H9 (cell line): ENCODE measurements at regions not wholly inside any gene's neighbourhood (a gene's known extent, or its start where the extent isn't known, plus 50 kb on each side); places are given as distances from the start of the nearest gene placed in this dataset.

Experiments
- DNase-seq: peaks from one replicate; pipeline ENCODE4 v3.0.0-alpha.2; 2017
- H2AFZ ChIP-seq: one replicate; pipeline ENCODE4 v1.6.1; 2013; ENCODE audit warnings: mild to moderate bottlenecking, low read length, control low read depth, moderate library complexity
- H2AK5ac ChIP-seq: 2 replicates; pipeline ENCODE4 v1.6.1; 2013; ENCODE audit warnings: low read length, control low read depth, mixed read lengths; ENCODE audit not compliant: insufficient read length
- H2BK120ac ChIP-seq: one replicate; pipeline ENCODE4 v1.6.1; 2013; ENCODE audit warnings: low read depth, mild to moderate bottlenecking, low read length, control low read depth, inconsistent platforms; ENCODE audit not compliant: poor library complexity, severe bottlenecking
- H2BK12ac ChIP-seq: 2 replicates; pipeline ENCODE4 v1.6.1; 2013; ENCODE audit warnings: low read length, control low read depth, mixed read lengths, low read depth; ENCODE audit not compliant: insufficient read length
- H2BK15ac ChIP-seq: 2 replicates; pipeline ENCODE4 v1.6.1; 2013; ENCODE audit warnings: low read depth, low read length, control low read depth
- H2BK20ac ChIP-seq: one replicate; pipeline ENCODE4 v1.6.1; 2013; ENCODE audit warnings: low read depth, mild to moderate bottlenecking, low read length, control low read depth, inconsistent platforms; ENCODE audit not compliant: poor library complexity, severe bottlenecking
- H2BK5ac ChIP-seq: 2 replicates; pipeline ENCODE4 v1.6.1; 2013; ENCODE audit warnings: low read length, control low read depth, mixed read lengths; ENCODE audit not compliant: insufficient read length
- H3K14ac ChIP-seq: 2 replicates; pipeline ENCODE4 v1.6.1; 2013; ENCODE audit warnings: low read length, control low read depth; ENCODE audit not compliant: insufficient read depth
- H3K18ac ChIP-seq: 2 replicates; pipeline ENCODE4 v1.6.1; 2013; ENCODE audit warnings: low read depth, mild to moderate bottlenecking, mixed read lengths, low read length, control low read depth; ENCODE audit not compliant: insufficient read length
- H3K23ac ChIP-seq: 2 replicates; pipeline ENCODE4 v1.6.1; 2013; ENCODE audit warnings: low read length, control low read depth, mixed read lengths, low read depth; ENCODE audit not compliant: insufficient read length
- H3K23me2 ChIP-seq: 2 replicates; pipeline ENCODE4 v1.6.1; 2013; ENCODE audit warnings: low read depth, mild to moderate bottlenecking, mixed read lengths, low read length, control low read depth; ENCODE audit not compliant: insufficient read length, poor library complexity, severe bottlenecking
- H3K27ac ChIP-seq: 2 replicates; pipeline ENCODE4 v1.5.1; 2013; ENCODE audit warnings: low read length, control low read depth, mixed read lengths, low read depth; ENCODE audit not compliant: insufficient read length
- H3K27me3 ChIP-seq: 2 replicates; pipeline ENCODE4 v1.6.1; 2013; ENCODE audit warnings: low read length, control low read depth, inconsistent platforms; ENCODE audit not compliant: insufficient read depth
- H3K4ac ChIP-seq: 2 replicates; pipeline ENCODE4 v1.6.1; 2013; ENCODE audit warnings: low read depth, mild to moderate bottlenecking, control low read depth, inconsistent platforms, low read length, moderate library complexity
- H3K4me1 ChIP-seq: 2 replicates; pipeline ENCODE4 v1.6.1; 2013; ENCODE audit warnings: low read length, control low read depth, inconsistent platforms; ENCODE audit not compliant: insufficient read depth
- H3K4me2 ChIP-seq: 2 replicates; pipeline ENCODE4 v1.6.1; 2013; ENCODE audit warnings: low read length, control low read depth, mixed read lengths; ENCODE audit not compliant: insufficient read length, insufficient read depth
- H3K56ac ChIP-seq: 2 replicates; pipeline ENCODE4 v1.6.1; 2013; ENCODE audit warnings: low read depth, mild to moderate bottlenecking, mixed read lengths, low read length, control low read depth; ENCODE audit not compliant: insufficient read length
- H3K79me1 ChIP-seq: 2 replicates; pipeline ENCODE4 v1.6.1; 2013; ENCODE audit warnings: low read depth, mild to moderate bottlenecking, moderate library complexity, low read length, control low read depth, inconsistent platforms; ENCODE audit not compliant: insufficient read depth, poor library complexity, severe bottlenecking
- H3K79me2 ChIP-seq: 2 replicates; pipeline ENCODE4 v1.6.1; 2013; ENCODE audit warnings: low read length, control low read depth, inconsistent platforms; ENCODE audit not compliant: insufficient read depth
- H3K9ac ChIP-seq: 2 replicates; pipeline ENCODE4 v1.6.1; 2013; ENCODE audit warnings: low read length, control low read depth, mixed read lengths; ENCODE audit not compliant: insufficient read length; ENCODE audit errors: extremely low read depth
- H3K9me3 ChIP-seq: one replicate; pipeline ENCODE4 v1.6.1; 2013; ENCODE audit warnings: low read depth, low read length, inconsistent platforms; ENCODE audit not compliant: control insufficient read depth
- H3T11ph ChIP-seq: one replicate; pipeline ENCODE4 v1.6.1; 2013; ENCODE audit warnings: mild to moderate bottlenecking, low read length, control low read depth, inconsistent platforms
- H4K20me1 ChIP-seq: one replicate; pipeline ENCODE4 v1.6.1; 2013; ENCODE audit not compliant: control insufficient read depth, insufficient read length, insufficient read depth
- H4K5ac ChIP-seq: 2 replicates; pipeline ENCODE4 v1.6.1; 2013; ENCODE audit warnings: low read depth, mild to moderate bottlenecking, mixed read lengths, low read length, control low read depth; ENCODE audit not compliant: insufficient read length
- H4K8ac ChIP-seq: replicated peaks from 2 replicates; pipeline ENCODE4 v1.6.1; 2013; ENCODE audit warnings: low read length, control low read depth, mixed read lengths, low read depth; ENCODE audit not compliant: insufficient read length
- H4K91ac ChIP-seq: 2 replicates; pipeline ENCODE4 v1.6.1; 2013; ENCODE audit warnings: low read depth, mild to moderate bottlenecking, moderate library complexity, mixed read lengths, low read length, control low read depth; ENCODE audit not compliant: insufficient read length
- H3K27ac Mint-ChIP-seq, 3 experiments: 2 replicates in 2 of 3; 3 replicates in 1 of 3; pipeline ENCODE4 v1.8.0; 2020 to 2021; ENCODE audit warnings: mixed read lengths in 3 of 3, mild to moderate bottlenecking in 1 of 3, moderate library complexity in 1 of 3
- H3K27me3 Mint-ChIP-seq: 2 replicates; pipeline ENCODE4 v1.8.0; 2021; ENCODE audit warnings: low read depth, mild to moderate bottlenecking, moderate library complexity, mixed read lengths
- H3K36me3 Mint-ChIP-seq, 3 experiments: 2 replicates in 2 of 3; 3 replicates in 1 of 3; pipeline ENCODE4 v1.8.0; 2020 to 2021; ENCODE audit warnings: low read depth in 3 of 3, mixed read lengths in 3 of 3; ENCODE audit not compliant: insufficient read depth in 1 of 3
- H3K4me1 Mint-ChIP-seq, 2 experiments: 2 replicates each; pipeline ENCODE4 v1.8.0; 2020; ENCODE audit warnings: mixed read lengths in 2 of 2
- H3K4me3 Mint-ChIP-seq, 2 experiments: 2 replicates in 1 of 2; 3 replicates in 1 of 2; pipeline ENCODE4 v1.8.0; 2020 to 2021; ENCODE audit warnings: mild to moderate bottlenecking in 2 of 2, mixed read lengths in 2 of 2, moderate library complexity in 1 of 2
- H3K9me3 Mint-ChIP-seq, 2 experiments: 2 replicates in 1 of 2; 3 replicates in 1 of 2; pipeline ENCODE4 v1.8.0; 2020; ENCODE audit warnings: mild to moderate bottlenecking in 2 of 2, mixed read lengths in 2 of 2, moderate library complexity in 1 of 2
- WGBS: extraction: QIAGEN DNeasy Blood & Tissue Kit; methylation state at CpG from one replicate; pipeline ENCODE4 v1.1.7; 2013; ENCODE audit warnings: missing lambda C conversion rate, low lambda C conversion rate, mixed read lengths; ENCODE audit not compliant: insufficient read length; ENCODE audit errors: extremely low coverage; 5-methylcytosine and 5-hydroxymethylcytosine counted together
- TF ChIP-seq, protein P1 (sequence below): fragments of 200-600 bp; sonication (generic); conservative IDR thresholded peaks from 3 replicates; pipeline ENCODE4 v1.8.0; 2021; ENCODE audit warnings: antibody characterized with exemption, mild to moderate bottlenecking

DNA sequence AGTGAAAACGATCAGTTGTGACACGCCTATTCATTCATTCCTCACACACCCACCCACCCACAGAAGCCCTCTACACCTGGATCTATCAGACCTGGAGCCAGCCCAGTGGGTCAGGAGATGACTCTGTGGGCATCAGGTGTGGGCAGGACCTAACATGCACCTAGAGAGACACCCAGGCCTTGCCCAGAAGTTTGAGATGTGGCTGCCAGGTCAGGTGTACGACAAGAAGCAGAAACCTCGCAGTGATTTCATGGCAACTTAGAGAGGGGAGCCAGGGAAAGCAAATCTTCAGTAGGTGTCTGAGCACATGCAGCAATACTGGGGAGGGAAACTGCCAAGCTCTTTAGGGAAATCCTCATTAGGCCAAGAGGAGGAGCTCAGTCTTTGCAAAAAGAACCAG is 264.7 kb upstream of the ROPN1 start:
- Mint-ChIP-seq H3K27ac (no peak overlapping the region), H3K4me3 (no peak overlapping the region), H3K4me1 (peaks cover 36% of the 10 kb centered on the region in 2 experiments), H3K36me3 (no peaks in the 10 kb centered on the region), H3K27me3 (no peaks in the 10 kb centered on the region; the same call in 1 of the 2 replicates), H3K9me3 (no peaks in the 10 kb centered on the region)
- Histone ChIP-seq H4K5ac (no peak overlapping the region), H2BK20ac (no peak overlapping the region), H3K14ac (peak overlapping the region; percentile 51; the same call in 1 of the 2 replicates), H3K9me3 (no peaks in the 10 kb centered on the region), H2AFZ (no peak overlapping the region), H4K91ac (no peak overlapping the region), H3K79me1 (no peaks in the 10 kb centered on the region), H3K79me2 (no peaks in the 10 kb centered on the region), H3K23me2 (no peaks in the 10 kb centered on the region), H2BK5ac (no peak overlapping the region), H3K27me3 (no peaks in the 10 kb centered on the region; the same call in 1 of the 2 replicates), H3K18ac (no peak overlapping the region), H3K4me2 (no peak overlapping the region), H3K23ac (no peak overlapping the region), H3K27ac (no peak overlapping the region), H3K56ac (no peak overlapping the region), H2BK15ac (no peak overlapping the region), H3K9ac (no peak overlapping the region), H3K4me1 (no peaks in the 10 kb centered on the region), H3T11ph (no peak overlapping the region), H4K8ac (no peak overlapping the region), H2BK12ac (no peak overlapping the region), H2AK5ac (no peak overlapping the region), H3K4ac (no peak overlapping the region), H4K20me1 (no peaks in the 10 kb centered on the region), H2BK120ac (no peak overlapping the region)
- no peak for DNase-seq
- WGBS = no CpG with 5 or more reads among the region's 4 CpGs
- TF ChIP-seq, protein P1, sequence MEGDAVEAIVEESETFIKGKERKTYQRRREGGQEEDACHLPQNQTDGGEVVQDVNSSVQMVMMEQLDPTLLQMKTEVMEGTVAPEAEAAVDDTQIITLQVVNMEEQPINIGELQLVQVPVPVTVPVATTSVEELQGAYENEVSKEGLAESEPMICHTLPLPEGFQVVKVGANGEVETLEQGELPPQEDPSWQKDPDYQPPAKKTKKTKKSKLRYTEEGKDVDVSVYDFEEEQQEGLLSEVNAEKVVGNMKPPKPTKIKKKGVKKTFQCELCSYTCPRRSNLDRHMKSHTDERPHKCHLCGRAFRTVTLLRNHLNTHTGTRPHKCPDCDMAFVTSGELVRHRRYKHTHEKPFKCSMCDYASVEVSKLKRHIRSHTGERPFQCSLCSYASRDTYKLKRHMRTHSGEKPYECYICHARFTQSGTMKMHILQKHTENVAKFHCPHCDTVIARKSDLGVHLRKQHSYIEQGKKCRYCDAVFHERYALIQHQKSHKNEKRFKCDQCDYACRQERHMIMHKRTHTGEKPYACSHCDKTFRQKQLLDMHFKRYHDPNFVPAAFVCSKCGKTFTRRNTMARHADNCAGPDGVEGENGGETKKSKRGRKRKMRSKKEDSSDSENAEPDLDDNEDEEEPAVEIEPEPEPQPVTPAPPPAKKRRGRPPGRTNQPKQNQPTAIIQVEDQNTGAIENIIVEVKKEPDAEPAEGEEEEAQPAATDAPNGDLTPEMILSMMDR = no peak
